ENCODE measurements at regions not wholly inside any gene's neighbourhood (a gene's known extent, or its start where the extent isn't known, plus 50 kb on each side); places are given as distances from the start of the nearest gene placed in this dataset.
"Not testable (repeated sequence)": the region's sequence is repeated elsewhere in the genome, so short reads cannot be mapped to it uniquely, and the experiment has no call there.

DNA sequence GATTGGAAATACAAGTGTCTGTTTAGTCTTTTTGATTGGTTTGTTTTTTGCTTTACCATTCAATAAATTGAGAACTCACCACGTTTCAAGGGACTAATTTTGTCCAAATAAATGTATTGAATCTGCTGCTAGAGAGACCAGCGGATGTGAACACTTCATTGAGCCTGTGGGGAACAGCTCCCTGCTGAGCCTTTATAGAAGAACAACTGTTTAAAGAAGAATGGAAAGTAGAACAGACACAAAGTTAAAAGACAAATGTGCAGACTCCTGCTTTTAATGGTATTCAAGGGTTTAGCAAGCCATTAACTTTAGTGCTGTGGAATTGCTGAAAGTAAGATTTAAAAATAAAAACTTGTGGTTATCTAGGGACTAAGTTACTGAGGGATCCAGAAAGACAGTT lies 817.7 kb upstream of the B3GALT2 start:
- Mint-ChIP-seq H3K36me3 (ENCODE audit: insufficient read depth, unreplicated experiment) (no peaks in the 10 kb centered on the region), H3K27ac (ENCODE audit: unreplicated experiment) (no peak overlapping the region), H3K4me3 (ENCODE audit: unreplicated experiment) (no peak overlapping the region), H3K27me3 (ENCODE audit: insufficient read depth, unreplicated experiment) (no peaks in the 10 kb centered on the region), H3K4me1 (ENCODE audit: low read depth, unreplicated experiment) (no peaks in the 10 kb centered on the region), H3K9me3 (ENCODE audit: unreplicated experiment) (no peaks in the 10 kb centered on the region)
- Histone ChIP-seq H3K4me3 (ENCODE audit: low read depth, low read length) (no peak overlapping the region), H3K9me3 (no peaks in the 10 kb centered on the region), H3K27me3 (replicated peaks; ENCODE audit: control insufficient read depth, insufficient read depth, low read length) (no peaks in the 10 kb centered on the region), H3K4me1 (no peaks in the 10 kb centered on the region), H3K36me3 (ENCODE audit: control insufficient read depth, insufficient read depth, low read length) (no peaks in the 10 kb centered on the region)
- TF ChIP-seq, protein P1, sequence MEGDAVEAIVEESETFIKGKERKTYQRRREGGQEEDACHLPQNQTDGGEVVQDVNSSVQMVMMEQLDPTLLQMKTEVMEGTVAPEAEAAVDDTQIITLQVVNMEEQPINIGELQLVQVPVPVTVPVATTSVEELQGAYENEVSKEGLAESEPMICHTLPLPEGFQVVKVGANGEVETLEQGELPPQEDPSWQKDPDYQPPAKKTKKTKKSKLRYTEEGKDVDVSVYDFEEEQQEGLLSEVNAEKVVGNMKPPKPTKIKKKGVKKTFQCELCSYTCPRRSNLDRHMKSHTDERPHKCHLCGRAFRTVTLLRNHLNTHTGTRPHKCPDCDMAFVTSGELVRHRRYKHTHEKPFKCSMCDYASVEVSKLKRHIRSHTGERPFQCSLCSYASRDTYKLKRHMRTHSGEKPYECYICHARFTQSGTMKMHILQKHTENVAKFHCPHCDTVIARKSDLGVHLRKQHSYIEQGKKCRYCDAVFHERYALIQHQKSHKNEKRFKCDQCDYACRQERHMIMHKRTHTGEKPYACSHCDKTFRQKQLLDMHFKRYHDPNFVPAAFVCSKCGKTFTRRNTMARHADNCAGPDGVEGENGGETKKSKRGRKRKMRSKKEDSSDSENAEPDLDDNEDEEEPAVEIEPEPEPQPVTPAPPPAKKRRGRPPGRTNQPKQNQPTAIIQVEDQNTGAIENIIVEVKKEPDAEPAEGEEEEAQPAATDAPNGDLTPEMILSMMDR (IDR thresholded peaks at IDR 0.05; ENCODE audit: insufficient read depth in 1 of 2, low read depth in 1 of 2, low read length in 1 of 2, severe bottlenecking in 1 of 2, unreplicated experiment in 1 of 2) = no peak
- intact Hi-C loops (cut with micrococcal nuclease; ENCODE audit: unreplicated experiment) = no loop called here
- ChIA-PET POLR2A (no interaction called here), CTCF (no interaction called here)
- BruUV-seq (replicated peaks) = no TSS peak
- DNase-seq = no peak

DNA sequence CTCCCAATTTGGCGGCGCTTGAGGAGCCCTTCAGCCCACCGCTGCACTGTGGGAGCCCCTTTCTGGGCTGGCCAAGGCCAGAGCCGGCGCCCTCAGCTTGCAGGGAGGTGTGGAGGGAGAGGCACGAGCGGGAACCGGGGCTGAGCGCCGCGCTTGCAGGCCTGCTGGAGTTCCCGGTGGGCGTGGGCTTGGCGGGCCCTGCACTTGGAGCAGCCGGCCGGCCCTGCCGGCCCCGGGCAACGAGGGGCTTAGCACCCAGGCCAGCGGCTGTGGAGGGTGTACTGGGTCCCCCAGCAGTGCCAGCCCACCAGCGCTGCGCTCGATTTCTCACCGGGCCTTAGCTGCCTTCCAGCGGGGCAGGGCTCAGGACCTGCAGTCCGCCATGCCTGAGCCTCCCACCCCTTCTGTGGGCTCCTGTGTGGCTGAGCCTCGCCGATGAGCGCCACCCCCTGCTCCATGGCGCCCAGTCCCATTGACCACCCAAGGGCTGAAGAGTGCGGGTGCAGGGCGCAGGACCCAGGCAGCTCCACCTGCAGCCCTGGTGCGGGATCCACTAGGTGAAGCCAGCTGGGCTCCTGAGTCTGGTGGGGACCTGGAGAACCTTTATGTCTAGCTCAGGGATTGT lies 815.4 kb upstream of the B3GALT2 start:
- H3K36me3 Mint-ChIP-seq (ENCODE audit: insufficient read depth, unreplicated experiment); DNase-seq; H3K4me1 Mint-ChIP-seq (ENCODE audit: low read depth, unreplicated experiment); H3K4me3 ChIP-seq (ENCODE audit: low read depth, low read length); H3K27me3 Mint-ChIP-seq (ENCODE audit: insufficient read depth, unreplicated experiment); H3K9me3 Mint-ChIP-seq (ENCODE audit: unreplicated experiment); H3K27ac Mint-ChIP-seq (ENCODE audit: unreplicated experiment); POLR2A ChIA-PET; BruUV-seq (replicated peaks); H3K4me1 ChIP-seq; H3K9me3 ChIP-seq; H3K36me3 ChIP-seq (ENCODE audit: control insufficient read depth, insufficient read depth, low read length); H3K4me3 Mint-ChIP-seq (ENCODE audit: unreplicated experiment); H3K27me3 ChIP-seq (replicated peaks; ENCODE audit: control insufficient read depth, insufficient read depth, low read length); intact Hi-C loops (cut with micrococcal nuclease; ENCODE audit: unreplicated experiment); CTCF ChIA-PET: not testable (repeated sequence)

DNA sequence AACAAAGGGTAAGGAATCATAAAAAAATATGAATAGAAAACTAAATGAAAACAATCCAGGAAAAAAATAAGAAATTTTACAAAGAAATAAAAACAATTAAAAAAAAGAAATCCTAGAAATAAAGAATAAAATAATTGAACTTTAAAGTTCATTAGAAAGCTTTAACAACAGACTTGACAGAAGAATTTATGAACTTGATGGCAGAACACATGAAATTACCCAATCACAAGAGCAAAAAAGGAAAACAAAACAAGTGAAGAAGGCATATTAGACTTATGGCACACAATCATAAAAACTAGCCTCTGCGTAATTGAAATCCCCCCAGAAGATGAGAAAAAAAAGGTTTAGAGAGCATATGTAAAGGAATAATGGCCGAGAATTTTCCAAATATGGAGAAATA lies 802.5 kb upstream of the B3GALT2 start:
- Mint-ChIP-seq H3K36me3 (ENCODE audit: insufficient read depth, unreplicated experiment) (no peaks in the 10 kb centered on the region), H3K9me3 (ENCODE audit: unreplicated experiment) (peaks cover 47% of the 10 kb centered on the region), H3K4me1 (ENCODE audit: low read depth, unreplicated experiment) (no peaks in the 10 kb centered on the region), H3K27me3 (ENCODE audit: insufficient read depth, unreplicated experiment) (no peaks in the 10 kb centered on the region), H3K4me3 (ENCODE audit: unreplicated experiment) (no peak overlapping the region), H3K27ac (ENCODE audit: unreplicated experiment) (no peak overlapping the region)
- ChIA-PET CTCF (no interaction called here), POLR2A (no interaction called here)
- H3K36me3 ChIP-seq (ENCODE audit: control insufficient read depth, insufficient read depth, low read length) = no peaks in the 10 kb centered on the region
- no peaks in the 10 kb centered on the region; the same call in 1 of the 2 replicates for H3K9me3 ChIP-seq
- TF ChIP-seq, protein P1 (IDR thresholded peaks at IDR 0.05; ENCODE audit: insufficient read depth in 1 of 2, low read depth in 1 of 2, low read length in 1 of 2, severe bottlenecking in 1 of 2, unreplicated experiment in 1 of 2) = no peak
- no peak for DNase-seq
- no peaks in the 10 kb centered on the region for H3K4me1 ChIP-seq
- BruUV-seq (replicated peaks) = no TSS peak
- no peak overlapping the region for H3K4me3 ChIP-seq (ENCODE audit: low read depth, low read length)
- intact Hi-C loops (cut with micrococcal nuclease; ENCODE audit: unreplicated experiment) = no loop called here
- H3K27me3 ChIP-seq (replicated peaks; ENCODE audit: control insufficient read depth, insufficient read depth, low read length) = no peaks in the 10 kb centered on the region

DNA sequence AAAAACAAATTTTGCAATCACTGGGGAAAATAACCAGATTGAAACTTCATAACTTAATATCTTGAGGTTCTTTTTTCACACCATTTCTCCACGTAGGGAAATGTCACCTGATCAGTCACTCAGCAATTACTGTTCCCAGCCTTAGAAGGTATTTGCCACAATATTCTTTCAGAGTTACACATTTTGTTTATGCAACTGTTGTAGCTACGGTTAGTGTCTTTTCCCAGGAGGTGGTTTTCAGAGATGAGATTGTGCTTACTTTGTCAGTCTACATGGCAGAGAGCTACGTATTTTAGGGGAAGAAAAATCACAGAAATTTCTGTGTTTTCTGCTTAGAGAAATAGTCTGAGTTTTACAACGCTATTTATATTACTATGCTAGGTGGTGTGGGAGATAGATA lies 792.8 kb upstream of the B3GALT2 start:
- TF ChIP-seq, protein P1 (IDR thresholded peaks at IDR 0.05; ENCODE audit: insufficient read depth in 1 of 2, low read depth in 1 of 2, low read length in 1 of 2, severe bottlenecking in 1 of 2, unreplicated experiment in 1 of 2) = no peak
- Mint-ChIP-seq H3K4me1 (ENCODE audit: low read depth, unreplicated experiment) (no peaks in the 10 kb centered on the region), H3K27ac (ENCODE audit: unreplicated experiment) (no peak overlapping the region), H3K4me3 (ENCODE audit: unreplicated experiment) (no peak overlapping the region), H3K9me3 (ENCODE audit: unreplicated experiment) (no peaks in the 10 kb centered on the region), H3K27me3 (ENCODE audit: insufficient read depth, unreplicated experiment) (no peaks in the 10 kb centered on the region), H3K36me3 (ENCODE audit: insufficient read depth, unreplicated experiment) (no peaks in the 10 kb centered on the region)
- BruUV-seq (replicated peaks) = no TSS peak
- POLR2A ChIA-PET = no interaction called here
- CTCF ChIA-PET = no interaction called here
- H3K36me3 ChIP-seq (ENCODE audit: control insufficient read depth, insufficient read depth, low read length) = no peaks in the 10 kb centered on the region
- DNase-seq = no peak
- H3K4me1 ChIP-seq = no peaks in the 10 kb centered on the region
- no peak overlapping the region for H3K4me3 ChIP-seq (ENCODE audit: low read depth, low read length)
- H3K9me3 ChIP-seq = 0 out of 2 replicates have a peak, but pooled peaks cover 2% of the 10 kb centered on the region
- intact Hi-C loops (cut with micrococcal nuclease; ENCODE audit: unreplicated experiment) = no loop called here
- H3K27me3 ChIP-seq (replicated peaks; ENCODE audit: control insufficient read depth, insufficient read depth, low read length) = no peaks in the 10 kb centered on the region
